ENCODE measurements at regions not wholly inside any gene's neighbourhood (a gene's known extent, or its start where the extent isn't known, plus 50 kb on each side); places are given as distances from the start of the nearest gene placed in this dataset.

DNA sequence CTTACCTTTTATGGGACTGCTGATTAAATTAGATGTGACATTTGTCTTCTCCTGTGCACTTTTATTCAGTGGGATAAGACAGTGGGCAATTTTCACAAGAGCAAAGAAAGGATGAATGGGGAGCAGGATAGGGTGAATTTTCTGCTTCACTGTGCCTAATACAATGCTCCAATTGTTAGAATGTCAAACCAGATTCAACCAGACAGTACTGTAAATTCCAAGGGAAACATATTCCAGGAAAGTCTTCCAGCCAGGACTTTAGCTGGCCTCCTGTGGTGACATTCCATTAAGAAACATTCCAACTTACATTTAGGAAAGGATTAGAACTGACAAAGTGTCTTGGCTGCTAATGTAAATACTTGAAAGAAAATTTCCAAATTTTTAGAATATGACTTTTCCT, 100.1 kb upstream of the PROK2 start:
- DNase-seq (ENCODE audit: low spot score) = no peak

GRCh38 chr3:71881732-71882131, 96.8 kb upstream of the PROK2 start:
- DNase-seq (ENCODE audit: low spot score) = no peak

DNA sequence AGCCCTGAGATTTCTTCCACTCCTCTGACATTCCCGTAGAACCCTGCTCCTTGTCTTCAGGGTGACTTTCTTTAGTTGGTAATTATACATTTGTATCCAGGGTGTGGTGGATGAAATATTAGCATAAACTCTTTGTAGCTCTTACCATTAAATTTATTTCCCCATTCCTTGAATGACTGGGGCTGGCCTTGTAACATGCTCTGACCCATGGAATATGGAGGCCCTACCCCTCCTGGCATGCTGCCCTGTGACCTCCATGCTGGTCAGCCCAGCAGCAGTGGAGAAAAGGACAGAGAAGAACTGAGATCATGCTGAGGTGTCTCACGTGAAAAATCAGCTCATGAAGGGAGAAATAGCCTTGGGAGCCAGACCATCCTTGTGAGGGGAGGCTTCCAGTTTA, 96.1 kb upstream of the PROK2 start:
- DNase-seq (ENCODE audit: low spot score) = no peak

DNA sequence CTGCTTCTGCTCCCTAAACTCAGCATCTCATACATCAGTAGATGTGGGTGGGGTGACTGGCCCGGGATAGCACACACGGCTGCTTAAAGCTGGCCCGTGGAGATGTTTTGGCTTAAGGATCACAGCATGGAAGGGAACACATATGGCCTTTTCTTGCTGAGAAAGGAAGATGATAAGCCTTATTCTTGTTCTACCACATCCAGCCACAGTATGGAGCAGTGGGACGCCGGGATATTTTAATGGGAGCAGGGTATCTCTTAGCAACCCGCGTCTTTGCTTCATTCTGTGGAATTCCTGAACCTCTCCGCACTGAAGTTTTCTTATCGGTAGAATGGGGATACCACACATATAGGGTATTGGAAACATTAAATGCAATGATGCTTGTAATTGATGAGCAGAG, 94.1 kb upstream of the PROK2 start:
- DNase-seq (ENCODE audit: low spot score) = no peak

DNA sequence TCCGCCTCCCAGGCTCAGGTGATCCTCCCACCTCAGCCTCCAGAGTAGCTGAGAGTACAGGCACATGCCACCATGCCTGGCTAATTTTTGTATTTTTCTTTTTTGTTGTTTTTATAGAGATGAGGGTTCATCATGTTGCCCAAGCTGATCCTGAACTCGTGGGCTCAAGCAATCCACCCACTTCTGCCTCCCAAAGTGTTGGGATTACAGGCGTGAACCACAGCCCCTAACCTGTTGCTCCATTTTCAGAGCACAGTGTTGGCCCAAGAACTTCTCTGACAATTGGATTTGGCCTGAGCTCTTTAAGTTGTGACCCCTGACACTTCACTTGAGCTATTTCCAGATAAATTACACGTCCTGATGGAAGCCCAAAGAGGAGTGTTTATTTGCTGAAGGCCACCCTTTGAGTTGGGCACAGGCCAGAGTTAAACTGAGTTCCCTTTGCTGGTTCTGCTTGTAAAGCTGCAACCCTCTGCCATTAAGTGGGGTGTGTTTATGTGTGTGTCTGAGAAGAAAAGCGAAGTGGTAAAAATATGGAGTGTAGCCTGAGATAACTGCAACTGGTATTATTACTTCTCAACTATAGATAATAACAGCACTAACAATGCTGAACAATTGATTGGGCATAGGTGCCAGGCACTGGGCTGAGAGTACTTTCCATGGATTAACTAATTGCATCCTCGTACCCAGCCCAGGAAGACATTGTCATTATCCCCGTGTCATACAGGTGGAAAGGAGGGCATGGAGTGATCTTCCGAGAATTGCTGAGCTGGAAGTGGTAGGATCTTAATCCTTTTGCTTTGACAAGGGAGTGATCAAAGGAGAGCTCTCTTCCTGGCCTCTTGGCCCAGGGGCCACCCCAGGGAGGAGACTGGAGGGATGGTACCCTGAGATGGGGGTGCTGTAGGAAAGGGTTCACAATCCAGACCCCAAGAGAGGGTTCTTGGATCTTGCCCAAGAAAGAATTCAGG, 91.5 kb upstream of the PROK2 start:
- no peak for DNase-seq (ENCODE audit: low spot score)

GRCh38 chr3:71875461-71875947, 90.6 kb upstream of the PROK2 start:
- DNase-seq (ENCODE audit: low spot score) = peak; percentile 78

GRCh38 chr3:71874618-71875017, 89.7 kb upstream of the PROK2 start:
- no peak for DNase-seq (ENCODE audit: low spot score)

GRCh38 chr3:71873093-71873611, 88.2 kb upstream of the PROK2 start:
- no peak for DNase-seq (ENCODE audit: low spot score)

- DNase-seq (ENCODE audit: low spot score) = no peak
Observed at GRCh38 chr3:71872256-71872655, 87.3 kb upstream of the PROK2 start.

DNA sequence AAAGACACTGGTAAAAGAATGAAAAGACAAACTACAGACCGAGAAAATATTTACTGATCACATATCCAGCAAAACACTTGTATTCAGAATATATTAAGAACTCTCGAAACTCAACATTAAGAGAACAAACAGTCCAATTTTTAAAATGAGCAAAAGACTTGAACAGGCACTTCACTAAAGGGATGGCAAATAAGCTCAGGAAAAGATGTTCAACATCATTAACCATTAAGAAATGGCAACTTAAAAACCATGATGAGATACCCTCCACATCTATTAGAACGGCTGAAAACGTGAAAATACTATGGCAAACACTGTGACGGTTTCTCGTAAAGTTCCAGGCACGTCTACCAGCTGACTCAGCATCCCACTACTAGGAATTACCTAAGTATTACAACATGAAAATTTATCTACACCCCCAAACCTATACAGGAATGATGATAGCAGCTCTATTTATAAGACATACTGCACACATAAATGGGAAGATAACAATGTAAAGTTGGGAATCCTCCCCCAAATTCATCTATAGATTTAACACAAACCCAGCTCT, 86.1 kb upstream of the PROK2 start:
- no peak for DNase-seq (ENCODE audit: low spot score)

- DNase-seq (ENCODE audit: low spot score) = no peak
Observed at GRCh38 chr3:71868876-71869275, 83.9 kb upstream of the PROK2 start.

GRCh38 chr3:71865727-71866126, 80.8 kb upstream of the PROK2 start:
- no peak for DNase-seq (ENCODE audit: low spot score)

DNA sequence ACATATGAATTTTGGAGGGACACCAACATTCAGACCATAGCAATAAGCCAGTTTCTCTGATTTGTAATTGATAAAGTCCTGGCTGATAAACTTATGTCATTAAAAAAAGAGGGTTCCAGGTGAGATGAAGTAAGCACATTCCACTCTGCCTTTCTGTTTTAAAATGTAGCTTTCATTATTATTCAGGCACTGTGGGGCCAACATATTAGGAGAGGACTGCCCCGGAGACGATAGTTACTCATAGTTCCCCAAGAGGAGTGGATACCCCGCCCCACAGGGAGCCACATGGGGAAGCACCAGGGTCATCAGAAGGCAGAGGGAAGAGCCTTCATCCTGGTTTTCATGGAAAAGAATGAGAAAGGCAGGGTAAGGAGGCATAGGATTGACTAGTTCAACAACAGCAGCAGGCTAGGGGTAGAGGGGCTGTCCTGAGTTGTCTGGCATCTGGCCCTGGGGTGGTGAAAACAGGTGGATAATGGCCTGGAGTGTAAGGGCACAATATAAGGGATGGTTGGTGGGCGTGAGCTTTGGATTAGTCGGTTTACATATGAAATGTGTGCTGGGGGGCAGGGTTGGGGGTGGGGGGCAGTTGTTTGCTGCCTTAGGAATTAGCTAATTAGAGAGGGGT, 78.7 kb upstream of the PROK2 start:
- DNase-seq (ENCODE audit: low spot score) = no peak

DNA sequence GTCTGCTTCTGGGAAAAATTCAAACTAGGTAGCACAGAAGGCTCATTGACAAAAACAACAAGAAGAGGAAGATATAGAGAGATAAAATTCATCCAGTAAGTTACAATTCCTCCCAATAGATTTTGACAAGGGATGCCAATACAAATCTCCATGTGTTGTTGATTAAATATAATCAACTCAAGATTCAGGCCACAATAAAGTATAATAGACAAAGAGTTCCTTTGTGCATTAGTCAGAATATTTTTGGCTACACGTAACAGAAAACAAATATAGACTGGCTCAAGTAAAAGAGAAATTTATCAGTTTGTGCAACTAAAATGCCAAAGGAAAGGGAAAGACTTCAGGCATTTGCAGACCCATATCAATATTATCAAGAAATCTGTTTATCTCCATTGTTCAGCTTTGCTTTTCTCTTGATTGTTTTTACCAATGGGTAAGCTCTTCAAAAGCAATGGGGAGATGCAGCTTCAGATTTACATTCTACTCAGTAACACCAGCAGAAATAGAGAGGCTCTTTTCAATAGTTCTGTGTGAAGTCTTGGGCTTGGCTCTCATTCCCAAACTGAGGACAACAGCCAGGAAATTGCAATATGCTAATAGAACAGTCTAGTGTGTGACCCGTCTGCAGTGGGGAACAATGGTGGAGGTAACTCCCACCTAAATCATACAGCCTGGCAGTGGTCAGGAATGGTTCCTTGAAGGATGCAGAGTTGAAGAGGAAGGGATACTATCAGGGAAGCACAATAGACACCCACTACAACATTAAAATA, 77.6 kb upstream of the PROK2 start:
- peak; percentile 26 for DNase-seq (ENCODE audit: low spot score)

GRCh38 chr3:71859123-71859519, 74.2 kb upstream of the PROK2 start:
- peak; percentile 52 for DNase-seq (ENCODE audit: low spot score)

GRCh38 chr3:71858503-71859122, 73.7 kb upstream of the PROK2 start:
- DNase-seq (ENCODE audit: low spot score) = no peak

- no peak for DNase-seq (ENCODE audit: low spot score)
Observed at GRCh38 chr3:71857956-71858355, 73.0 kb upstream of the PROK2 start.

DNA sequence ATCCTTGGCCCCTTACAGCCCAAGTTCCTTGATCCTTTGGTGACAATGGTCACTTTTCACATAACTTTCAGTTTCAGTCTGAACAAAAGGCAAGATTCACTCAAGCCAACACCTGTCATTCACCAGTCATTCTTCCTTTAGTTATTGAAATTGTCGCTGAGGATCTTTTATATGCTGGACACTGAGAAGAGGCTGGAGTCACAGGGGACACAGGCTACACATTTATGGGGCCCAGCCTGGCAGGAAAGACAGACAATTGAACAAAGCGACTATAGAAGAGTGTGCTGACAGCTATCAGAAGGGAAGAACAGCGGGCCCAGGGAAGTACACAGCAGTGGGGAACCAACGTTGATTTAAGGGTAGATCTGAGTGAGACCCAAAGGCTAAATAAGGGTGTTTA, 69.8 kb upstream of the PROK2 start:
- DNase-seq (ENCODE audit: low spot score) = peak; percentile 31

GRCh38 chr3:71854096-71854495, 69.1 kb upstream of the PROK2 start:
- DNase-seq (ENCODE audit: low spot score) = no peak

GRCh38 chr3:71851878-71852277, 66.9 kb upstream of the PROK2 start:
- peak; percentile 24 for DNase-seq (ENCODE audit: low spot score)

GRCh38 chr3:71850654-71851053, 65.7 kb upstream of the PROK2 start:
- DNase-seq (ENCODE audit: low spot score) = no peak

DNA sequence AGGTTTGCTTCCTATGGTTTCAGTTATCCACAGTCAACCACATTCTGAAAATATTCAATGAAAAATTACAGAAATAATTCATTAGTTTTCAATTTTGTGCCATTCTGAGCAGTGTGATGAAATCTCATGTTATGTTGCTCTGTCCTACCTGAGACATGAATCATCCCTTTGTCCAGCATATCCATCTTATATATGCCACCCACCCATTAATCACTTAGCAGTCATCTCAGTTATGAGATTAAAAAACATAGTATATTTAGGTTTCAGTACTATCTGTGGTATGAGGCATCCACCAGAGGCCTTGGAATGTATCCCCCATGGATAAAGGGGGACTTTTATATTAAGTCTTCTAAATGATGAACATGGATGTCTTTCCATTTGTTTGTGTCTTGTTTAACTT, 64.7 kb upstream of the PROK2 start:
- DNase-seq (ENCODE audit: low spot score) = no peak
